Kidney (tissue), 13 donors: ENCODE measurements at regions not wholly inside any gene's neighbourhood (a gene's known extent, or its start where the extent isn't known, plus 50 kb on each side); places are given as distances from the start of the nearest gene placed in this dataset.

Experiments
- DNase-seq, 5 donors: peaks; one replicate each; pipeline ENCODE4 v3.0.0-alpha.2; 2013 to 2020
- FAIRE-seq: peaks from 2 replicates; lab custom pipeline; 2012; peaks lifted over from hg19 to GRCh38; lab: Jason Lieb, UNC
- H3K27ac ChIP-seq, 2 donors: one replicate each; pipeline ENCODE4 v1.7.0; 2013; ENCODE audit warnings: low read depth in 2 of 2, low read length in 2 of 2, inconsistent platforms in 1 of 2
- H3K27me3 ChIP-seq: one replicate; pipeline ENCODE4 v1.7.1; 2013; ENCODE audit warnings: low read length, inconsistent platforms; ENCODE audit not compliant: control insufficient read depth, insufficient read depth
- H3K36me3 ChIP-seq, 3 donors: one replicate each; pipeline versions ENCODE4 v1.7.0 to v1.7.1; 2013; ENCODE audit warnings: low read length in 3 of 3, control low read depth in 1 of 3, inconsistent platforms in 1 of 3; ENCODE audit not compliant: insufficient read depth in 3 of 3, control insufficient read depth in 2 of 3
- H3K4me1 ChIP-seq, 3 donors: one replicate each; pipeline versions ENCODE4 v1.7.0 to v1.7.1; 2013; ENCODE audit warnings: low read length in 3 of 3, inconsistent platforms in 1 of 3, low read depth in 1 of 3; ENCODE audit not compliant: control insufficient read depth in 2 of 3, insufficient read depth in 2 of 3
- H3K4me3 ChIP-seq, 3 donors: one replicate each; pipeline versions ENCODE4 v1.7.0 to v1.8.1; 2013; ENCODE audit warnings: low read length in 3 of 3, control low read depth in 1 of 3, inconsistent platforms in 1 of 3
- H3K9ac ChIP-seq, 3 donors: one replicate each; pipeline versions ENCODE4 v1.7.0 to v1.7.1; 2013; ENCODE audit warnings: low read length in 3 of 3, control low read depth in 1 of 3, inconsistent platforms in 1 of 3
- H3K9me3 ChIP-seq, 3 donors: one replicate each; pipeline versions ENCODE4 v1.7.0 to v1.7.1; 2013; ENCODE audit warnings: low read length in 3 of 3, control low read depth in 1 of 3, inconsistent platforms in 1 of 3; ENCODE audit not compliant: control insufficient read depth in 2 of 3, insufficient read depth in 1 of 3
- CTCF ChIP-seq: IDR thresholded peaks from 3 replicates; pipeline ENCODE4 v1.5.1; 2012; ENCODE audit warnings: mild to moderate bottlenecking, moderate library complexity, borderline replicate concordance; ENCODE audit not compliant: insufficient read depth; ENCODE audit errors: extremely low read depth
- intact Hi-C: fragments of 100-400 bp; cut with DNase I; formaldehyde crosslinking; loops from one replicate; pipeline ENCODE4 v1.11.1; 2022
- donor health status: control.
- donor health status: control.
- donor health status: control.
- donor health status: control.
- donor health status: control.
- donor health status: DM: yes; HTN: yes; CAD: no.
- donor health status: Normal renal cell carcinoma (clear cell type).

GRCh38 chr18:47716632-47717185 is 213.8 kb downstream of the SMAD2 start:
- no peak for DNase-seq
- Histone ChIP-seq H3K9ac (no peak overlapping the region), H3K4me1 (no peaks in the 10 kb centered on the region), H3K4me3 (no peak overlapping the region), H3K36me3 (no peaks in the 10 kb centered on the region), H3K9me3 (peaks cover 0 to 4% (median 0%) of the 10 kb centered on the region in 3 donors), H3K27ac (no peak overlapping the region), H3K27me3 (no peaks in the 10 kb centered on the region)
- intact Hi-C loops, result no loop called here
- FAIRE-seq, result no peak
- no peak for TF ChIP-seq CTCF

GRCh38 chr18:47710451-47710850 is 220.0 kb downstream of the SMAD2 start:
- H3K9ac ChIP-seq, result no peak overlapping the region
- intact Hi-C loops, result no loop called here
- no peak for TF ChIP-seq CTCF
- H3K4me3 ChIP-seq, result no peak overlapping the region
- no peaks in the 10 kb centered on the region for H3K36me3 ChIP-seq
- no peaks in the 10 kb centered on the region for H3K4me1 ChIP-seq
- no peaks in the 10 kb centered on the region for H3K9me3 ChIP-seq
- no peak overlapping the region for H3K27ac ChIP-seq
- no peaks in the 10 kb centered on the region for H3K27me3 ChIP-seq
- DNase-seq, result no peak
- FAIRE-seq, result no peak

DNA sequence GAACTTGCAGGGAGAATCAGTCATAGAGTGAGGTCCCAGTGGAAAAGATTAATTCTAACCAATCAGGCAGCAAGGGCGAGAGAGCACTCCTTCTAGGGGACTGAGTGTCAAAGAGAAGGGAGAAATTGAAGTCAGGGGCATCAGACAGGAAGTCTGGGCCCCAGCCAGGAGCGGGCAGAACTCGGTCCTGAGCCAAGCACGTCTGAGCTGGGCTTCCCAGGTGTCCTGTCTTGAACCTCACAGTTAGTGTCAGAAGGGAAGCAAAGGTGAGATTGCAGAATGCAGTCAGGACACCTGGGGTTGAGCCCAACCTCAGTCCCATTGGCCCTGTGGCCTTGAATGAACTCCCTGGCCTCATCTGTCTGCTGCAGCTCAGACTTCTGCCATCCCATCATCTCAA is 220.9 kb downstream of the SMAD2 start:
- TF ChIP-seq CTCF, result no peak
- H3K9ac ChIP-seq, result no peak overlapping the region
- H3K9me3 ChIP-seq, result no peaks in the 10 kb centered on the region
- no peak overlapping the region for H3K27ac ChIP-seq
- intact Hi-C loops, result no loop called here
- H3K27me3 ChIP-seq, result no peaks in the 10 kb centered on the region
- H3K36me3 ChIP-seq, result no peaks in the 10 kb centered on the region
- no peak overlapping the region for H3K4me3 ChIP-seq
- no peaks in the 10 kb centered on the region for H3K4me1 ChIP-seq
- DNase-seq (no peak), FAIRE-seq (no peak)

GRCh38 chr18:47708206-47708605 is 222.3 kb downstream of the SMAD2 start:
- no peaks in the 10 kb centered on the region for H3K9me3 ChIP-seq
- no peaks in the 10 kb centered on the region for H3K27me3 ChIP-seq
- H3K9ac ChIP-seq, result no peak overlapping the region
- no peak overlapping the region for H3K4me3 ChIP-seq
- no peaks in the 10 kb centered on the region for H3K36me3 ChIP-seq
- DNase-seq, result no peak
- intact Hi-C loops, result no loop called here
- no peak overlapping the region for H3K27ac ChIP-seq
- TF ChIP-seq CTCF, result no peak
- FAIRE-seq, result no peak
- H3K4me1 ChIP-seq, result no peaks in the 10 kb centered on the region
